Mammary epithelial cell (primary cell): ENCODE measurements at regions not wholly inside any gene's neighbourhood (a gene's known extent, or its start where the extent isn't known, plus 50 kb on each side); places are given as distances from the start of the nearest gene placed in this dataset.

Source experiments
- EZH2 ChIP-seq: IDR thresholded peaks from 2 replicates; pipeline ENCODE4 v1.6.1; 2012; ENCODE audit warnings: low read length, inconsistent platforms, borderline replicate concordance
- TF ChIP-seq, protein P1 (sequence below), 2 donors: IDR thresholded peaks in 1 of 2; conservative IDR thresholded peaks in 1 of 2; 2 replicates each; pipeline ENCODE4 v1.5.1; 2011 to 2012; ENCODE audit warnings: inconsistent platforms in 2 of 2, low read length in 2 of 2, mild to moderate bottlenecking in 2 of 2, control low read depth in 1 of 2, low read depth in 1 of 2; ENCODE audit not compliant: insufficient read depth in 1 of 2; ENCODE audit errors: extremely low read depth in 1 of 2

DNA sequence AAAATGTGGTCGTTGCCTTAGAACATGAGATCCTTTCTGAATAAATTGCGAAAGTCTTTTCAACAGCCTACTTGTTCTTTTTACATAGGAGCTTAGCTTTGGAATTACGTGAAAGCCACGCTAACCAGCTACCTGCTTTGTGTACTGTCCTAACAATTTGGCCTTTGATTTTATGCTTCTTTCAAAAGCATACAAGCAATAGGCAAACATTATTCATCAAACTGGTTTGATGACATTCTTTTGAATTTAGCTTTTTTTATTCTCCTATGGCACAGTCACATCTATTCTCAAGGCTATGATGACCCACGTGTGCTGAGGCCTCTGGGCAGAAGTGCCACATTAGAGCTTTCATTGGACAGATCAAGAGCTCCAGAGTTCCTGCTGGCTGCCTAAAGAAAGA is 178.0 kb upstream of the DPT start:
- TF ChIP-seq, protein P1, sequence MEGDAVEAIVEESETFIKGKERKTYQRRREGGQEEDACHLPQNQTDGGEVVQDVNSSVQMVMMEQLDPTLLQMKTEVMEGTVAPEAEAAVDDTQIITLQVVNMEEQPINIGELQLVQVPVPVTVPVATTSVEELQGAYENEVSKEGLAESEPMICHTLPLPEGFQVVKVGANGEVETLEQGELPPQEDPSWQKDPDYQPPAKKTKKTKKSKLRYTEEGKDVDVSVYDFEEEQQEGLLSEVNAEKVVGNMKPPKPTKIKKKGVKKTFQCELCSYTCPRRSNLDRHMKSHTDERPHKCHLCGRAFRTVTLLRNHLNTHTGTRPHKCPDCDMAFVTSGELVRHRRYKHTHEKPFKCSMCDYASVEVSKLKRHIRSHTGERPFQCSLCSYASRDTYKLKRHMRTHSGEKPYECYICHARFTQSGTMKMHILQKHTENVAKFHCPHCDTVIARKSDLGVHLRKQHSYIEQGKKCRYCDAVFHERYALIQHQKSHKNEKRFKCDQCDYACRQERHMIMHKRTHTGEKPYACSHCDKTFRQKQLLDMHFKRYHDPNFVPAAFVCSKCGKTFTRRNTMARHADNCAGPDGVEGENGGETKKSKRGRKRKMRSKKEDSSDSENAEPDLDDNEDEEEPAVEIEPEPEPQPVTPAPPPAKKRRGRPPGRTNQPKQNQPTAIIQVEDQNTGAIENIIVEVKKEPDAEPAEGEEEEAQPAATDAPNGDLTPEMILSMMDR (conservative IDR thresholded peaks at IDR 0.05 in 1 of 2, IDR thresholded peaks at IDR 0.05 in 1 of 2; ENCODE audit: extremely low read depth in 1 of 2, insufficient read depth in 1 of 2, low read depth in 1 of 2, low read length in 2 of 2): no peak
- TF ChIP-seq EZH2: no peak
